SH-SY5Y (cell line): ENCODE measurements at regions not wholly inside any gene's neighbourhood (a gene's known extent, or its start where the extent isn't known, plus 50 kb on each side); places are given as distances from the start of the nearest gene placed in this dataset.

ENCODE experiments used
- GATA2 ChIP-seq: IDR thresholded peaks from 2 replicates; pipeline ENCODE4 v1.6.1; 2011; ENCODE audit warnings: mild to moderate bottlenecking, low read depth, low read length
- GATA3 ChIP-seq: IDR thresholded peaks from 2 replicates; pipeline ENCODE4 v1.6.1; 2011; ENCODE audit warnings: low read depth, mild to moderate bottlenecking, low read length, moderate library complexity

DNA sequence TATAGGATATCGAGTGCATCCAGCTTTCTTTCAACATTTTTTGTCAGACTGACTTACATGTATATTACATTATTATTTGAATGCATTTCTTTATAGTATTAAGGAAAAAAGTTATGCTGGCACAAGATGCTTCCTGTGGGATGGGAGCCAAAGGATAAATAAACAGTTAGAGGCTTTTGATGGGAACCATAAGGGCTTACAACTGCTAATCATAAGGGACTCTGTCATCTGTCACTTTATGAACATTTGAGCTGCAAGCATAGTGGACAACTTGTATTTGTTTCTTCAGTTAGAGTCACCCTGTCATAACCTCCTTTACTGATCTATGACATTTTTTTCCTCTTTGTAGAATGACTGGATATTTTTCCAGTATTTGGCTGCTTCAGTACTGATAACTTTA is 132.4 kb upstream of the CHORDC1 start:
- TF ChIP-seq GATA3 (no peak), GATA2 (no peak)

GRCh38 chr11:90349731-90350130 is 126.9 kb upstream of the CHORDC1 start:
- no peak for TF ChIP-seq GATA2
- no peak for TF ChIP-seq GATA3

- TF ChIP-seq GATA2 (no peak), GATA3 (no peak)
Observed at GRCh38 chr11:90344546-90344945, 121.7 kb upstream of the CHORDC1 start.

GRCh38 chr11:90343673-90344072 is 120.8 kb upstream of the CHORDC1 start:
- no peak for TF ChIP-seq GATA3
- no peak for TF ChIP-seq GATA2

DNA sequence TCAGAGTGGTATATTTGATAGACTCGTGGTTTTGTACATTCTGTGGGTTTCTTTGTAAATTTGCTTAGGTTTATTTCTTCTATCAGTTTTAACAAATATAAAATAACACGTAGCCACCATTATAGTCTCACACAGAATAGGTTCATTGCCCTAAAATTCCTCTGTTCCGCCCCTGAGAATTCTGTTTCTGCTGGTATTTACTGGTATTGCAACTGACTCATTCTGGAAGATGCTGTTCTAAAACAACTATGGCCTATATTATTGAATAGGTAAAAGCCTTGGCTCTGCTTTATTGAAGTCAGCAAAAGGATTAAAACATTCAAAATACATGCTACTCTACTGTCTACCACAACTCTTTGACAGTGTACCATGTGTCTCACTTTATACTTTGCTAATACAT is 119.1 kb upstream of the CHORDC1 start:
- TF ChIP-seq GATA2 (no peak), GATA3 (no peak)

- TF ChIP-seq GATA3 (no peak), GATA2 (no peak)
Observed at GRCh38 chr11:90332415-90332814, 109.6 kb upstream of the CHORDC1 start.

DNA sequence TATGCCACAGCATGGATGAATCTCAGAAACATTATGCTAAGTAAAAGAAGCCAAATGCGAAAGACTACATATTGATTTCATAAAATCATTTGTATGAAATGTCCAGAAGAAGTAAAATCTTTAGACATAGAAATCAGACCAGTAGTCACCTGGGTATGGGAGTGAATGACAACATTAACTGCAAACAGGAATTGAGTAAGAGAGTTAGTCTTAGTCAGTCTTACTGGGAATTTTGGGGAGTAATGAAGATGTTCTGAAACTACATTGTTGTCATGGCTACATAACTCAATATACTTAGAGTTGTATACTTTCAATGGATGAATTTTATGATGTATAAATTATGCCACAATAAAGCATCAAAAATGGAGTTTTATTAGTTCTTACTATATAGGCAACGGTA is 107.8 kb upstream of the CHORDC1 start:
- no peak for TF ChIP-seq GATA3
- no peak for TF ChIP-seq GATA2

GRCh38 chr11:90329043-90329442 is 106.2 kb upstream of the CHORDC1 start:
- no peak for TF ChIP-seq GATA2
- TF ChIP-seq GATA3 = no peak

DNA sequence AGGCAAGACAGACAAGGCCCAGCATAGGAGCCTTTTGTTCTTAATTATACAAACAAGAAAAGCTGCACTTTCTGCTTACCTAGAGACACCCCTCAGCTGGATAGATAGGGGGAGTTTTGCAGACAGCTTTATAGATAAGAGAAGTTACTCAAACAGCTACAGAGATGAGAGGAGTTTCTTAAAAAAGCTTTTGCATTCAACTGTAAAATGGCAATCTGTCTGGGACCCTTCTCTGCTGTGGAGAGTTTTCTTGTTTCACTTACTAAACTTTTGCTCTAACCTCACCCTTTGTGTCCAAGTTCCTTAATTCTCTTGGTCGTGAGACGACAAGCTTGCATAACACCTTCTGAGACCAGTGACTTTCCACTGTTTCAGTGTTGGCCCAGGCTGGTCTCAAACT is 103.8 kb upstream of the CHORDC1 start:
- TF ChIP-seq GATA3 (no peak), GATA2 (no peak)

GRCh38 chr11:90323289-90323688 is 100.4 kb upstream of the CHORDC1 start:
- TF ChIP-seq GATA3 = no peak
- TF ChIP-seq GATA2 = no peak

DNA sequence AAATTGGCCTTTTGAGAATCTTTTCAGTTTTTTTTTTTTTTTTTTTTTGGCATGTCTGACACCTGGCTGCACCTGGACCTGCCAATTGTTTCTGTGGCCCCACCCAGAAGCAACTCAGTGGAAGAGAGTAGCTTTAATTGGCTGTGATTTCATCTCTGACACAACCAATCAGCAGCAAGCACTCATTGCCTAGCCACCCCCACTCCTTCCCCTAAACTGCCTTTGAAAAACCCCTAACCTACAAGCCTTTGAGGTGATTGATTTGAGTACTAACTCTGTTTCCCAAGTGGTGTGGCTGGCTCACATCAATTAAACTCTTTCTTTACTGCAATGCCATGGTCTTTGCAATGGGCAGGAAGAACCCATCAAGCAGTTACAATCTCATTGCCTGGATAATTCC is 98.2 kb upstream of the CHORDC1 start:
- TF ChIP-seq GATA3 (no peak), GATA2 (no peak)

DNA sequence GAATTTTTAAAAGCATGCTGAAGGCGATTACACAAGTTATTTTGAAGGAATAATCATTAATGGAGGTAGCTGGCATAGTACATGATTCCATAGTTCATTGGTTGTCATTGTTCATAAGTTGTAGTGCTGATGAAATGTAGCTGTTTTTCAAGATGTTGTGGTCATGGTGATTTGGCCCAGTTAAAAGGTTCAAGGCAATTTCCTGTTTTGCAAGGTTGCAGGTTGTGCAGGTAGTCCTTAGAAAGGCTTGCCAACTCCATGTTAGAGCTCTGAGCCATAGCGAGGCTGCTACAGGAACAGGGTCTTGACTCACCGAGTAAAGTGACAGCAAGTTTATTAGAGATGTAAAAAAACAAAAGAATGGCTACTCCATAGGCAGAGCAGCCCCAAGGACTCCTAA is 95.8 kb upstream of the CHORDC1 start:
- TF ChIP-seq GATA2 (no peak), GATA3 (no peak)

DNA sequence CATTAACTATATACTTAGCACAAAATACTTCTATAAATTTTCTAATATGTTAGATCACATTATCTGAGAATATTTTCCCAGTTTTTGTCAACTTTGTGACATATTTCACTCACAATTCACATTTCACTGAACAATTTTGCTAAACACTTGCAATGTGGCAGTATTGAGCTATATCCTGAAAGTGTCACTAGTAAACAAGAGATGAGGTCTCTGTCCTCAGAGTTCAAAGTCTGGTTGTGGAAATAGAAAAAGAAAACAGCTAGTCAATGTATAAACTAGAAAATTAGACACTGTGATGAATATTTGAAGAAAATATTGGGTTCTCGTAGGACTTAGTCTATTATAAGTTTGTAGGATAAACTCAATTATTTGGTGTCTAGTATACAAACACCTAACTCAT is 87.4 kb upstream of the CHORDC1 start:
- TF ChIP-seq GATA3 = no peak
- no peak for TF ChIP-seq GATA2

DNA sequence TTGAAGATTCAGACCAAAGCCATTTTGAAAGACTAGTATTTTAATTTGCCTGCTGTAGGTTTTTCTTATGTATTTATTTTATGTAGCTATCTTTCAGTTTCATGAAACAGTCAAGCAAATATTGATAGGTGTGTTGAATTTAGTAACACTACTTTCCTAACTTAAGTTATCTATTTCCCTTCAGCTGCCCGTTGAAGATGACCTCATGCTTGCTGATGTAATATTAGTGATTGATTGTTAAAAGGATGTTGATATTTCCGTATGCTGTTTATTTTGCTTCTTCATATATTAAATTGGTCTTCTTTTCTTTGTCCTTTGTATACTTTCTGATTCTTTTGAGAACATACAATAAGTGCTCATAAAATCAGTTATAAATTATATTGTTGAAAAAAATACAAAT is 86.8 kb upstream of the CHORDC1 start:
- TF ChIP-seq GATA2 (no peak), GATA3 (no peak)

GRCh38 chr11:90294526-90294925 is 71.7 kb upstream of the CHORDC1 start:
- no peak for TF ChIP-seq GATA2
- TF ChIP-seq GATA3 = no peak

- TF ChIP-seq GATA3 (no peak), GATA2 (no peak)
Observed at GRCh38 chr11:90294091-90294490, 71.2 kb upstream of the CHORDC1 start.

GRCh38 chr11:90288212-90288821 is 65.5 kb upstream of the CHORDC1 start:
- TF ChIP-seq GATA2 (no peak), GATA3 (no peak)
